Loucy (cell line): ENCODE measurements at regions not wholly inside any gene's neighbourhood (a gene's known extent, or its start where the extent isn't known, plus 50 kb on each side); places are given as distances from the start of the nearest gene placed in this dataset.

Source experiments
- H2AFZ ChIP-seq: fragments of 200-600 bp; sonication (generic); 2 replicates; pipeline ENCODE4 v1.6.0; 2016; ENCODE audit warnings: antibody characterized with exemption, mild to moderate bottlenecking, low read length, moderate library complexity
- H3F3A ChIP-seq: fragments of 200-600 bp; 2 replicates; pipeline ENCODE4 v1.6.0; 2016; ENCODE audit warnings: antibody characterized with exemption, low read depth, mild to moderate bottlenecking
- H3K27me3 ChIP-seq: fragments of 200-600 bp; sonication (generic); 2 replicates; pipeline ENCODE4 v1.6.1; 2014; ENCODE audit warnings: low read length, mild to moderate bottlenecking; ENCODE audit not compliant: insufficient read depth, poor library complexity, severe bottlenecking
- H3K36me3 ChIP-seq: fragments of 200-600 bp; sonication (generic); 2 replicates; pipeline ENCODE4 v1.6.1; 2016; ENCODE audit warnings: low read length; ENCODE audit not compliant: insufficient read depth
- H3K4me1 ChIP-seq: fragments of 200-600 bp; sonication (generic); 2 replicates; pipeline ENCODE4 v1.5.1; 2014; ENCODE audit warnings: low read length, mild to moderate bottlenecking; ENCODE audit not compliant: insufficient read depth, poor library complexity, severe bottlenecking
- H3K4me2 ChIP-seq: fragments of 200-600 bp; sonication (generic); 2 replicates; pipeline ENCODE4 v1.6.0; 2014; ENCODE audit warnings: antibody characterized with exemption, low read length, low read depth, mild to moderate bottlenecking; ENCODE audit not compliant: poor library complexity, severe bottlenecking
- H3K4me3 ChIP-seq: fragments of 200-600 bp; sonication (generic); 2 replicates; pipeline ENCODE4 v1.5.1; 2014; ENCODE audit warnings: low read length, mild to moderate bottlenecking, mixed read lengths; ENCODE audit not compliant: poor library complexity, severe bottlenecking
- H3K79me2 ChIP-seq: fragments of 200-600 bp; sonication (generic); 2 replicates; pipeline ENCODE4 v1.6.1; 2014; ENCODE audit warnings: low read length; ENCODE audit not compliant: insufficient read depth
- H3K9ac ChIP-seq: fragments of 200-600 bp; sonication (generic); 2 replicates; pipeline ENCODE4 v1.6.0; 2014; ENCODE audit warnings: mild to moderate bottlenecking, low read depth, low read length, moderate library complexity; ENCODE audit not compliant: poor library complexity, severe bottlenecking
- H3K9me2 ChIP-seq: fragments of 200-600 bp; sonication (generic); replicated peaks from 2 replicates; pipeline ENCODE4 v1.6.1; 2016; ENCODE audit warnings: low read depth, low read length, mixed read lengths
- H3K9me3 ChIP-seq: fragments of 200-600 bp; sonication (generic); 2 replicates; pipeline ENCODE4 v1.6.1; 2014; ENCODE audit warnings: mild to moderate bottlenecking, antibody characterized with exemption, low read length, low read depth; ENCODE audit not compliant: insufficient read depth
- H4K20me1 ChIP-seq: fragments of 200-600 bp; sonication (generic); 2 replicates; pipeline ENCODE4 v1.6.0; 2014; ENCODE audit warnings: antibody characterized with exemption, low read length, mild to moderate bottlenecking; ENCODE audit not compliant: insufficient read depth, poor library complexity, severe bottlenecking
- EZH2phosphoT487 ChIP-seq: fragments of 200-600 bp; IDR thresholded peaks from 2 replicates; pipeline ENCODE4 v1.6.1; 2018; ENCODE audit warnings: antibody characterized with exemption, mild to moderate bottlenecking, moderate library complexity, borderline replicate concordance
- TF ChIP-seq, protein P1 (sequence below): fragments of 200-600 bp; sonication (generic); conservative IDR thresholded peaks from 2 replicates; pipeline ENCODE4 v1.5.1; 2014; ENCODE audit warnings: mild to moderate bottlenecking, antibody characterized with exemption, low read length

DNA sequence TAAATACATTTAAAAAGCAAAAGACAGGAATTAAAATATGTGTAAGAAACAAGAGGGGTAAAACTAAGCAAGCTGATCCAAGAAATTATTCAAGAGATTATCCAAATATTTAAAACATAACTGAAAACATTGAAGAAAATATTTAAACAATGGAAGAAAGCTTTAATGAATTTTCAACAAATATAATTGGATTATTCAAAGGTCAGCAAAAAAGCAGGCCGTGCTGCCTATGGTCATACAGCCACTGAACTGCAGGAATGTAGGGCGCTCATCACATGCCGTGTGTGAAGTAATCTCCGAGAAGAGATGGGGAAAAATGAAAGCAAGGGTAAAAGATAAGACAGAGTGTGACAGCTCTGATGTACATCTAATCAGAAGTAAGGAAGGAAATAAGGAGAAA, 1195.4 kb upstream of the EYS start:
- H3K79me2 ChIP-seq: no peaks in the 10 kb centered on the region
- TF ChIP-seq, protein P1, sequence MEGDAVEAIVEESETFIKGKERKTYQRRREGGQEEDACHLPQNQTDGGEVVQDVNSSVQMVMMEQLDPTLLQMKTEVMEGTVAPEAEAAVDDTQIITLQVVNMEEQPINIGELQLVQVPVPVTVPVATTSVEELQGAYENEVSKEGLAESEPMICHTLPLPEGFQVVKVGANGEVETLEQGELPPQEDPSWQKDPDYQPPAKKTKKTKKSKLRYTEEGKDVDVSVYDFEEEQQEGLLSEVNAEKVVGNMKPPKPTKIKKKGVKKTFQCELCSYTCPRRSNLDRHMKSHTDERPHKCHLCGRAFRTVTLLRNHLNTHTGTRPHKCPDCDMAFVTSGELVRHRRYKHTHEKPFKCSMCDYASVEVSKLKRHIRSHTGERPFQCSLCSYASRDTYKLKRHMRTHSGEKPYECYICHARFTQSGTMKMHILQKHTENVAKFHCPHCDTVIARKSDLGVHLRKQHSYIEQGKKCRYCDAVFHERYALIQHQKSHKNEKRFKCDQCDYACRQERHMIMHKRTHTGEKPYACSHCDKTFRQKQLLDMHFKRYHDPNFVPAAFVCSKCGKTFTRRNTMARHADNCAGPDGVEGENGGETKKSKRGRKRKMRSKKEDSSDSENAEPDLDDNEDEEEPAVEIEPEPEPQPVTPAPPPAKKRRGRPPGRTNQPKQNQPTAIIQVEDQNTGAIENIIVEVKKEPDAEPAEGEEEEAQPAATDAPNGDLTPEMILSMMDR: no peak
- no peak for TF ChIP-seq EZH2phosphoT487
- no peak overlapping the region for H3K4me2 ChIP-seq
- H3F3A ChIP-seq: no peaks in the 10 kb centered on the region
- H4K20me1 ChIP-seq: no peaks in the 10 kb centered on the region
- H3K4me3 ChIP-seq: no peak overlapping the region
- H3K36me3 ChIP-seq: no peaks in the 10 kb centered on the region
- H2AFZ ChIP-seq: no peak overlapping the region
- H3K9ac ChIP-seq: no peak overlapping the region
- H3K9me2 ChIP-seq: no peaks in the 10 kb centered on the region
- peaks cover 2% of the 10 kb centered on the region; the same call in 1 of the 2 replicates for H3K9me3 ChIP-seq
- no peaks in the 10 kb centered on the region for H3K4me1 ChIP-seq
- H3K27me3 ChIP-seq: no peaks in the 10 kb centered on the region

DNA sequence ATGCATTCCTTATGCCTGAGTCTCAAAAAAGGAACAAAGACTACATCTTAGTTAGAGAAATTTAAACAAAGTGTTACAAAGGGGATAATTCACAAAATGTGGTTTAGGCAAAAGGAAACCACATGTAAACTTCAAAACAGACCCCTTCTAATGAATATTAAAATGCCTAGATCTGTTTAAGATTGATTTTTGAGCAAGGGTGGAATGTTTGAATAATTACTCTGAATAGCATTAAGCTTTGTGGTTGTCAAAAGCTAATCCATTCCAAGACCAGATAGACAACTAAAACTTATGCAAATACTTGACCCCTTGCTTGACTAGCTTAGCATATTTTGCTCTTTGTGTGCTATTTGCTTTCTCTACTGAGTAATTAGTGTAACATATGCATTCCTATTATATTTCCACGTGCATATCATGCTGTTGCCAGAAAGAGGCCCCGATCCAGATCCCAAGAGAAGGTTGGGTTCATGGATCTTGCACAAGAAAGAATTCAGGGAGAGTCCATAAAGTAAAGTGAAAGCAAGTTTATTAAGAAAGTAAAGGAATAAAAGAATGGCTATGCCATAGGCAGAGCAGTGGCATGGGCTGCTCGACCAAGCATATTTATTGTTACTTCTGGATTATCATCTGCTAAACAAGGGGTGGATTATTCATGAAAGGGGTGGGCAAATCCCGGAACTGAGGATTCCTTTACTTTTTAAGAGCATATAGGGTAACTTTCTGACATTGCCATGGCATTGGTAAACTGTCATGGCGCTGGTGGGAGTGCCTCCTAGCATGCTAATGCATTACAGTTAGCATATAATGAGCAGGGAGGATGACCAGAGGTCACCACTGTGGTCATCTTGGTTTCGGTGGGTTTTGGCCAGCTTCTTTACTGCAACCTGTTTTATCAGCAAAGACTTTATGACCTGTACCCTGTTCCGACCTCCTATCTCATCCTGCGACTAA, 1193.4 kb upstream of the EYS start:
- Histone ChIP-seq H3K4me1 (no peaks in the 10 kb centered on the region), H3K9ac (no peak overlapping the region), H4K20me1 (no peaks in the 10 kb centered on the region), H3K36me3 (no peaks in the 10 kb centered on the region), H3K9me2 (no peaks in the 10 kb centered on the region), H3K9me3 (peaks cover 3% of the 10 kb centered on the region; the same call in 1 of the 2 replicates), H2AFZ (no peak overlapping the region), H3K27me3 (no peaks in the 10 kb centered on the region), H3K4me3 (no peak overlapping the region), H3K79me2 (no peaks in the 10 kb centered on the region), H3K4me2 (no peak overlapping the region), H3F3A (no peaks in the 10 kb centered on the region)
- TF ChIP-seq, protein P1: no peak
- TF ChIP-seq EZH2phosphoT487: no peak

DNA sequence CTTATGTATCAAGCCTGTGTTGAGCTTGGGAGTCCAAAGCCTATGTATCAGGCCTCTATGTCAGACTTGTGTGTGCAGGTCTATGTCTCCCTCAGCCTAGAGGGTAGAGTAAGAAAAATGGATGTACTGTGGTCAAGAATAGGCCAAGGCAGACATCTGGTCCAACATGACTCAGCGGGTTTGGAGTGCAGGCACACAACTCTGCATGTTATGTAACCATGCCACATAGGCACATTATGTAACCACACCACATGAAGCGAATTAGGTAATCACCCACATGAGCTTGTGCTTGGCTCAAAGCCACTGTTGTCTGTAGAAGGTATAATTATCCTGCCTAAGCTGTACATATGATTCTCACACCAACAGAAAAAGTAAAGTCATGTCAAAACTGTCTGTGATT, 1190.5 kb upstream of the EYS start:
- Histone ChIP-seq H3K4me3 (no peak overlapping the region), H3K9me2 (no peaks in the 10 kb centered on the region), H3K9me3 (peaks cover 3% of the 10 kb centered on the region; the same call in 1 of the 2 replicates), H3K4me2 (no peak overlapping the region), H3K27me3 (no peaks in the 10 kb centered on the region), H2AFZ (no peak overlapping the region), H3K79me2 (no peaks in the 10 kb centered on the region), H4K20me1 (no peaks in the 10 kb centered on the region), H3K9ac (no peak overlapping the region), H3K36me3 (no peaks in the 10 kb centered on the region), H3K4me1 (no peaks in the 10 kb centered on the region), H3F3A (no peaks in the 10 kb centered on the region)
- TF ChIP-seq EZH2phosphoT487: no peak
- TF ChIP-seq, protein P1: no peak
